ENCODE measurements at regions not wholly inside any gene's neighbourhood (a gene's known extent, or its start where the extent isn't known, plus 50 kb on each side); places are given as distances from the start of the nearest gene placed in this dataset.
A peak's percentile ranks its signal among the peaks of the same experiment; 100 is the strongest.

DNA sequence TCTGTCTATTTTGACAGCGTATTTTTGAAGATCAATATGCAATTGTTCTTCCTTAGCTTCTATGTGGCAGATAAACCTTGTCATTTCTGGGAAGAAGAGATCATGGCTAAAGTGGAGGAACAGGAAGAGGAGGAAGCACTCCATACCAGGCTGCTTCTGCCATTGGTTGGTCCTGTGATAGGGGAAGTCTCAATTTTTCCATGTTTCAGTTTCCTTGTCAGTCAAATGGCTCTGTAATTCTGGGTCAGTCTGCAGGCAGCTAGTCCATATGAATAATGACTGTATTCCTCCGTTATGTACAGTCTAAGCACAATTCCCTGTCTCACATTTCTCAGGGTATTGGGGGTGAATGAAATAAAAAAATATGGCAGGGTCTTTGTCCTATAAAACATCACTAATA is 277.6 kb upstream of the CXCR4 start:
- DNase-seq: no peak

DNA sequence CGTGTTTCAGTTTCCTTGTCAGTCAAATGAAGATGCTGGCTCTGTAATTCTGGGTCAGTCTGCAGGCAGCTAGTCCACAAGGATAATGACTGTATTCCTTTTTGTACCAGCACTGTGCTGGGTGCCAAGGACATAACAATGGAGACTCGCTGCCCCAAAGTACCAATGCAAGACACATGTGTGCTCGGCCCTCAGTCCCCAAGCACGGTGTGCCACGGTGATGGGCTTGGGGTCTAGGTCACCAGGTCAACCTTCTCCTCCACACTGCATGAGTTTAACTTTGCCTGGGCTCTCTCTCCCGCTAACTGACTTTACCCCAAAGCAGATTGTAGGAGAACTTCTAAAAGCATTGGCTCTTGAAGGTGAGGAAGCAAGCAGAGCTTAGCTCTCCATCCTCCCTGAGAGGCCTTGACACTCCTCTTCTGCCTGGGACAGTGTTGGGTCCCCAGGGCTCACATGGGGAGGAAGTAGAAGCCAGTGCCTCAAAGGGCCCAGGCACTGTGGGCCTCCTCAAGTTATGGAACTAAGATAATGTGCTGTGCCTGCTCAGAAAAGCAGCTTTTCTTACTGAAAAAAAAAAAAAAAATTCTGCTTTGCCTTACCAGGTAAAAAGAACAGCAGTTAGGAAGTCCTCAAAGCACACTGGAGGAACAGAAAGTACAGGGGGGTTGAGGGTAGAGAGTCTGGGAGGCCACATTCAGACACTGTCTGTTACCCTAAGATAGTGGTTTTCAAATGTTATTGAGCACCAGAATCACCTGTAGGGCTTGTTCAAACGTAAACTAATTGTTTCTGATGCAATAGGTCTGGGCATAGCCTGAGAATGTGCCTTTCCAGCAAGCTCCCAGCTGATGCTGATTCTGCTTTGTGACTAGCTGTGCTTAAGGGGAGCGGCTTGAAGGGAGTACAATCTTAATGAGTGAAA is 276.4 kb upstream of the CXCR4 start:
- no peak for DNase-seq

DNA sequence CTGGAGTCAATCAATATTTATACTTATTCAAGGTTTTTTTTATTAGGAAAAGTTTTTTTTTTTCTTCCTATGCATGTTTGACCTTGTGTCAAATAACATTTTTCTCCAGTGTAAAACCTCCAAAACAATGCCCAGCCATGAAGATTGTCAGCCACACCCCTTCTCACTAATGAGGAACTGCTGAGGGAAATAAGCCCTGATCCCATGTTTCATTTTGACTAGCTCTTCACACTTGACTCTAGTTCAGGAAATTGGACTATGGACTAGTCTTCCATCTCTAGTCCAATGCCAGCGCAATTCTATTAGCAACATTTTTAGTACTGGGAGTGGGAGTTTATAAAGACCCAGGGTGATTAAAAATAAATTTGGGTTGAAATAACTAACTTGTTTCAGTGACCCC is 275.6 kb upstream of the CXCR4 start:
- DNase-seq: no peak

DNA sequence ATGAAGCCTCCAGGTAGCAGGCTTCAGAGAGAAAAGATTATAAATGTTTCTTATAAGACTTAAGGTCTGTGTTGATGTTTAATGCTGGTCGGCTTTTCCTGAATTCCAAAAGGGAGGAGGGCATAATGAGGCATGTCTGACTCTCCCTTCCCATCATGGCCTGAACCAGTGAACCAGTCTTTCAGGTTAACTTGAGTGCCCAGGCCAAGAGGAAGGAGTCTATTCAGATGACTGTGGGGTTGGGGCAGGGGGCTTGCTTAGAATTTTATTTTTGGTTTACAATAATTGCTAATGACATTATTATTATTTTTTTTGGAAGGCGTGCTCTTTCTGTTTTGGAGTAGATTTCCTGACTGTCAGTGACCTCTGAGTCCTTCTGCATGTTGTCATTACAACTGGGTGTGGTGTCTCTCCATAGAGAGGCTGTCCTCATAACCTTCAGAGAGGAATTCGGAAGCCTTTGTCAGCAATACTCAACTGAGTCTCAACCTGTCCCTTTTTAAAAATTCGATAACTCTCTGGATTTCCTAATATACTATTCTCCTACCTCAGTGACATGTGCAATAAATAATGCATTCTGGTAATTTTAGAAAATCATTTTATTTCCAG is 275.1 kb upstream of the CXCR4 start:
- no peak for DNase-seq

DNA sequence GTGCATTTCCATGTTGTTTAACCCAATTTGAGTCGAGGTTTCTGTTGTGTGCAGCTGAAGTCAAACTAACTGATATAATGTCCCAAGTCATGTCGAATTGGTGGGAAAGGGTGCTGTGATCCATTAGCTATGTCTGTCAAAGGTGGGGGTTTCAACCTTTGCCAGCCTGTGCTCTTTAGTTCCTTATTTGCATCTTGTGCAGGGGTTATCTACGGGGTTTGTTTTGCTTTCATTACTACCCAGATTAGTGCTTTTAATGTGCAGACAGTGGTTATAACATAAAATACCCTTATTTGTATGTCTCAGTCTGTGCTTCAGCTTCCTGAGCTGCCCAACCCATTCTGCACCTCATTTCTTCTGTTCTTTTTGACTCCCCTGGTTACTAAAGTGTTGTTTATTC is 271.9 kb upstream of the CXCR4 start:
- DNase-seq: no peak

DNA sequence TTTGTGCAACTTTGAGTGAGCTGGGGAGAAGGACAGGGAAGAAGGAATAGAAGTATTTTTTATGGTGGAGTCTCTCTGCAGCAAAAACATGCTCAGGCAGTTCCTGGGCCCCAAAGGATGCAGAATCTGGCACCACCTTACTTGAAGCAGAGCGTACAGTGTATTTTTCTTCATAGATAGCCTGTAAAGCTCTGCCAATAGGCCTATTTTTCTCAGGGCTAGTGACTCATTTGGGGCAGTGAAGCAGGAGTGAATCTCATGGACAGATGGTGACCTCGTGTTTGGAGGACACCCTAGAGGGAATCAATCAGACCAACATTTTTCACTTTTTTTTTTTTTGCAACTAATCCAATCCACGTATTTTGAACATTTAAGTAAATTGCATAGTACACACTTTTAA is 268.1 kb upstream of the CXCR4 start:
- peak; percentile 6 for DNase-seq

DNA sequence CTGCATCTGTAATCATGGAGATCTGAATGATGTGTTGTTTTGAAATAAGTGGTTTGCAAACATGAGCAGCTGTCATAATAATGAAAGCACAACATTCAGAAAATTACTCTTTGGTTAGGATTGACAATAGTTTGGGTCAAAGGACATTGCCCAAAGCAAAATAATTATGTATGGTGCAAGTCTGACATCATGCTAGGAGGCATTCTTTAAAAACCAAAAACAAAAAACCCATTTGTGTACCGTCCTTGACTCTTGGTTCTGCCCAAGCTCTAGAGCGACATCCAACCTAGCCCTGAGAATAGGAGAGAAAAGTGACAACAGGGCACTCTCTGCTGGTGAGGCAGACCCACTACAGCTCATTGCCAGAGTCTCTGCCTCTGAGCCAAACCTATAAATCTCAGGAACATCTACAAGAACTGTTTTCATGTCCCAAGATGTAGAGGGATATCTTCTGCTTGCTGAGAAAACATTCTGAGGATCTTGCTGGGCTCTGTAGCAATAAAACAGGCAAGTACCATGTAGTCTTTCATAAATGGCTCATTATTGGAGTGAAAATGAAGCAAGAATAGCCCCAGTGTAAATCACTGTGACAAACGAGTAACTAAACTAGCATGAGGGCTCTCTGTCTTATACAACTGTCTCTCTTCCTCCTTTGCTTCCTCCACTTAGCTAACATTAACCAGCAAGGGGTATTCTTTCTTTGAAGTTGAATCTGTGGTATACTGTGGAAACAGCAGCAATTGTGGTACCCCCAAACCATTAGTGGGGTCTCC is 266.8 kb upstream of the CXCR4 start:
- DNase-seq: peak; percentile 22

DNA sequence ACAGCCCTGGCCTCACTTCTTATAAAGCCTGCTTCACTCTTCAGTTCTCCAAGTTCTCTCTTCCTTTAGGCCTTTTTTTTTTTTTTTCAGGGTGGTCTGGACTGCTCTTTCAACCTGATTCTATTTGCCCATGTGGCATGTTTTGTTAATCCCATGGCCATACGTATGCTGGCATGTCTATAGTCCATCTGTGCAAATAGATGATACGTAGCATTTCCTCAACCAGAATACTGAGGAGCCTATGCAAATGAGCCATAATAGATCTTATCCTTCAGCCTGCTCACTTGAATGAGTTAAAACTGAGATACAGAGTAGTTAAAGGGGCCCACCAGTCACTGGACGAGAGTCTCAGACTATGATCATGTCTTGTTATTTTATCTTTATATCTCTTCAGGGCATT is 265.2 kb upstream of the CXCR4 start:
- DNase-seq: no peak

DNA sequence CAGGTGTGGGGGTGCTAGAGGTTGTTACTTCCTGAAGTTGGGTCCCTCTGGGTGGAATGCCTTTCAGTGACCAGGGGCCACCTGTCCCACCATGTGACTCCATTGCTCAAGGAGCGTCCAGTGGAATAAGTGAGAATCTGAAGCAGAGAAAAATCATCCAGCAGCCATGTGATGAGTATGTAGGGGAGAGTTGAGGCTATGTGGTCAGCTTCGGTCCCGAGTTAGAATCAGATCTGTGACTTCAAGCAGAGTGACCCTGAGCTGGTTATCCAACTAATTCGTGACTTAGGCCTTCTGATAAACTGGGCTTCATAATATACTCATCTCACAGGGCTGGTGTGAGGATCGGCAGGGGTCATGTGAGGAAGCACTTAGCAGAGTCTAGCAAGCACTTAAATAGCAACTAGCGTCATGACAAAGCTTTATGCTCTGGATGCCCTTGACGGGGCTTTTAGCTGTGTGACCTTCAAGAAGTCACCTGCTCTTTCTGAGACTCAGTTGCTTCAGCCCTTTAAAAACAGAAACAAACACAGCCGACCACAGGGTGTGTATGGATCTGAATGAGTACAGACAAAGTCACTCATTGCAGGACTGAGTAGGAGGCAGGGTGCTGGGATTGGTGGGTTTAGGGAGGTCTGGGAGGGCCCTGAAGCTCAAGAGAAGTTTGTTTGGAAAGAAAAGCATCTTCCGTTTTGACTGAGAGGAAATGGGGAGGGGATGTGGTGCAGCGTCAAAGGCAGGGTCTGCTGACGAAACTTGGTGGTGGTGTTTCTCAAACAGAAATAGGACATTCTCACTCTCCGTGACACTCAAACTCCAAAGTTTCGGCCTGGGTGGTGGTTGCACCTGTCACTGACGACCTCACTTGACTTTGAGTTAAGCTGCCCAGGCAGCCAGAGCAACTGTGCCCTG is 264.0 kb upstream of the CXCR4 start:
- DNase-seq: no peak

DNA sequence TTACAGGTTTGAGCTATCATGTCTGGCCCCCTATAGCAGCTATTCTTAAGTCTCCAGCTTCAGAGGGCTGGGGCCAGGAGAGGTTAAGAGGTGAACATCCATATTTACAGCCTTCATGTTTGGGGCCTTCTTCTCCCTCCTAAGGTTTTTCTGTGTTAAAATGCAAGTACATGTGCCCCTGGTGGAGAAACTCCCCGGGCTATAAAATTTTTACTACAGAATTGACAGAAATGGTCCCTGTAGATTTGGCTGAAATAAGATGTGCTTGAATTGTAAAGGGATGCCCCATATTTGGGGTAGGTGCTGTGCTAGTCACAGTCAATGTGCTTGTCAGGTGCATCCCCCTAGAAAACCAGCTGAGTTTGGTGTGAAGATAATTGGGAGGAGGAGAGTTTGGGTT is 263.3 kb upstream of the CXCR4 start:
- DNase-seq: no peak

DNA sequence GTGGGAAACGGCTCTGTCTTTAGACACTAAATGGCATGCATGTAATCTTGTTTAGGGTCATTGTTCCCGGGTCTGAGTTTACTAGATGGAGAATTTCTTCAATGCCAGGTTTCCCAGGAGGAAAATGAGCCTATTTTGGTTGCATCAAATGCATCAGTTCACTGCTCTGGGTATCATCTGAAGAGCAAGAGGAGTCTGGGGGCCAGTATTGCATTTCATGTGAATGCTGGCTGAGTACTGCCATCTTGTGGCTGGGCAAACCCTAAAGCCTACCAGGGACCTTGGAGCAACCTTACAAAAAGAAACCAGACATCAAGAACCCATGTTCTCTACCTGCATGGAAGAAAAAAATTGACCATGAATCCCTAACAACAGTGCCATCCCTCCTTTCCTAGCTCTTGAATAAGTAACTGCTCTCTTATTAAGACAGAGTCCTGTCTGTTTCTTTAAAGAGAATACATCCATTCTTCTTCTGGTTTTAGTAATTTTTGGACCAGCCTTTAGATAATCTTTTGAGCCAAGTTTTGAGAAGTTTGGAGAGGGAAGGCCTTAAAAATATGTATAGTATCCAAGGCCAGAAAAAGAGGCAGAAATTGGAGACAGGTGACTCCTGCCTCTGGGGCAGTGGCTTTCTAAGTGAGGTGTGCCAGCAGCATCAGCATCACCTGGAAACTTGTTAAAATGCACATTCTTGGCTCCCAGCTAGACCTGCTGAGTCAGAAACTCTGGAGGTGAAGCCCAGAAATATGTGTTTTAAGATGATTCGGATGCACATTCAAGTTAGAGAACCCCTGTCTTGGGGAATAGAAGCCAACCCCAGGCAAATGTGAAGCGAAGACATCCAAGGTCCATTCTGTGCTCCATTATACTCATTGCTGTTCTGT is 261.0 kb upstream of the CXCR4 start:
- peak; percentile 39 for DNase-seq

DNA sequence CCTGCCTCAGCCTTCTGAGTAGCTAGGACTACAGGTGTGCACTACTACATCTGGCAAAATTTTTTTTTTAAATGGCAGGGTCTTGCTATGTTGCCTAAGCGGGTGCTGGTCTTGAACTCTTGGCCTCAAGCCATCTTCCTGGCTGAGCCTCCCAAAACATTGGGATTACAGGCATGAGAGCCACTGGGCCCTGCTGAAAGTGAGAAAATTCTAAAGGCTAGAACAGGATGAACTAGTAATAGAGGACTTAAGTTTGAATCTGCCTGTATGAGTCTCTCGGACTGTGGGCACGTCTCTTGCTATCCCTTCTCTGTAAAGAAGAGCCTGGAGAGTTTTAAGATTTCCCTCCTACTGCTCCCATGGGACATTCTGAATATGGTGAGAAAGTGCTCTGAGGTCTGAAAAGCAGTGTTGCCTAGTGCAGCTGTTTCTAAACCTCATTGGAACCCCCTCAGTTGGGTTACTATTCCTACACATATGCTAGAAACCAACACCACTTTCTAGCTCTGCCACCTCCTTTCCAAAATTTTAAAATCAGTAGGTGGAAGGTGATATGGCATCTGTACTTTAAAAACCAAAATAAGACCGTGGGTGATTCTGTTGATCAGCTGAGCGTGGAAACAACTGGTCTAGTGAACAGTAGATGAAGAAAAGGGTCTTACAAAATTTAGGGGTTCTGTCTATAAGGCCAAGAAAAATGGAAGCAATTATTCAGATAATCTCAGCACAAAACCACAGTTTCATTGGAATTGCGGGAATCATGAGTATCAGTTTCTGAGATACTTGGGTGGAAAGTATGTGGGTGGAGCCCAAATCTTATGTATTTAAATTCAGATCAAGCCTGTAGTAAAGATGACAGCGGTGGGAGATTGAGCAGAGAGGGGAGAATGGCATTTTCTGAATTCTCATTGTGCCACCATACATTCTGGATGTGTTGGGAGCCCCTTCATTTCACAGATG is 259.8 kb upstream of the CXCR4 start:
- DNase-seq: no peak

DNA sequence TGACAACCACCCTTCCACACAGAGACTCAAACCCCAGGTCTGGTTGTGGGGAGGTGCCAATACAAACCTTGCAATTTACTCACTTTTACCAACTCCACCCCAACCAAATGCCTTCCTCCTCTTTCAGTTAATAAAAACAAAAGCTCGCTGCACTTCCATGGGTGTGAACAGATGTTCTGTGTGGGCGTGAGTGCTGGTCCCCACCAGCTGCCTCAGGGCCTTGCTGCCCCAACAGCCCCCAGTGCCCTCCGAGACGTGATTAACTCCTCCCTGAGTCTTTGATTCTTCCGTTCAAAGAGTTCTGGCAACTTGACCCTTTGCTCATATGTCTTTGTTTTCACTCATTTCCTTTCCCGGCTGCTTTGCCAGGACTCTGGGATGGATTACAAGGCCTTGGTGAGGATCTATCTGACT is 258.9 kb upstream of the CXCR4 start:
- DNase-seq: no peak

DNA sequence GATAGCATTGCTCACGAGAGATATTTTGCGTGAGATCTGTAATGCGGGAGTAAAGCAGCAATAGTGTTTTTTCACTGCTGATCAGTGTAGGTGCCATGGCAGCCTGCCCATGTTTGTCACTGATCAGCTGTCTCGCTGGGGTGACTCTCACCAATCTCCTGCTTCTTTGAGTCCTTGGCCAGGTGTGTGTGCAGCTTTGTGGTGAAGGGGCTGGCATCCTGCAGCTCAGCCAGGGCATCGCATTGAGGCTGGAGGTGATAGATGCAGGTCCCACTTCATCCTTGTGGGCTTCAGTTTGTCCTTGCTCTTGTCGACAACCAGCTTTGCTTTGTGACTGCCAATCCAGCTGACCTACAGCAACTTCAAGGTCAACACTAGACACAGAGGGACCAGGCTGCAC is 258.3 kb upstream of the CXCR4 start:
- DNase-seq: no peak

DNA sequence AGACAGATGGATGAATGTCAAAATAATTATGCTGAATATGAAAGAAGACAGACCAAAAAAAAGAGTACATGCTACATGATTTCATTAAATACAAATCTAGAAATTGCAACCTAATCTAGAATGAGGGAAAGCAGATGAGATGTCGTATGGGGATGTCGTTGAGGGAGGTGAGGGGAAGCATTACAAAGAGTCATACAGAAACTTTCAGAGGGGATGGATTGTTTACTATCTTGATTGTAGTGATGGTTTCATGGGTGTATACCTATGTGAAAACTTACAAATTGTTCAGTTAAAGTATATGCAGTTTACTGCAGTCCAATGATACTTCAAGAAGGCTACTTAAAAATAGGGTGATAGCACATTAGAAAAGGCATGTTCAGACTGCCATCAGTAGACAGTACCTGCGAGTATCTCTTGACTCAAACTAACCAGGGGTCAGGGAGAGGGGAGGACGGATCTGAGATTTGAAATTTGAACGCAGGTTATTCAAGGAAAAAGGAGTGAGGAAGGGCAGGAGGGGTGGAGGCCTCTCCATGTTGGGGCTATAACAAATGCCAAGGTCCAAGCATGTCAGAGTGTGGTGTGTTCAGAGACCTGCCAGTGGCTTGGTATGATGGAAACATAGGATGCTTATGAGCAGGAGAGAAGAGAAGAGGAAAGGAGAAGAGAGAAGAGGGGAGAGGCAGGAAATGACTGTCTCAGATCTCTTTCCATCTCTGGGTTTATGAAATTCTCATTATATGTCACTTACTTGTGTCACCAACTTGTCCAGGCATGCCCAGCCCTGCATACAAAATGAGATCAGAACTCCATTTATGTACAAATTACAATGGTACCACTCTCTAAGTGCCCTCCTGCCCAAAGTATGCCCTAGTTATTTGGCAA is 257.3 kb upstream of the CXCR4 start:
- no peak for DNase-seq

DNA sequence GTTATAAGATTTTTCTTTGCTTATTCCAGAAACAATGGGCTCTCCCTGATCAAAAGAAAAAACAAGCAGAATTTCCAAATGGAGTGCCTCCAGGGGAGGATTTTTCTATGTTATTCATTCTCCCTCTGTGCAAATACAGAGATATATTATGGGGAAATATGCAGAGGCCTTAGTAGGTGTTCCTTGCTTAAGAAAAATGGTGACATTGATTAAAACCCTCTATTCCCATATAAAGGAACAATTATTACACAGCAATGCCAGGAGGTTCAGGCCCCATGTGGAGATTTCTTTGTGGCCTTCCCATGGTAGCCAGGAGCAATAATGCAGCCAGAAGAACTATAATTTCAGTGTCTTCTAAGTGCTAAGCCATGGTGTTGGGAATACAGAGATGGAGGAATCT is 255.9 kb upstream of the CXCR4 start:
- no peak for DNase-seq

DNA sequence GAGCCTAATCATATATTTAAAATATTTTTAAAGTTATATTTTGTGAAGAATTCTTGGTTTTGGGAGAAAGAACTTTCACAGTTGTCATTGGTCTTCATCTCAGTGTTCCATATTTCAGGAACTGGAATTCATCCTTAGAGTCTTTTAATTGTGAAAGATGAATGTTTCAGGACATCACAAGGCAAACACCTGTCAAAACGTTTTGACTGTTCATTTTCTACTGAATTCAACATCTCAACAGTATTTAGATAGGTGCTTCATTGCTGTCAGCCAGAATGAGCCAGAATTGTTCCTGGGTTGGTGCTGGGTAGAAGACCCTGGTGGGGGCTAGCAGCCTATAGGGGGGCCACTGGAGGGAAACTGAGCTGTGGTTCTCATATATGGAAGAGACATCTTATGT is 255.1 kb upstream of the CXCR4 start:
- no peak for DNase-seq

DNA sequence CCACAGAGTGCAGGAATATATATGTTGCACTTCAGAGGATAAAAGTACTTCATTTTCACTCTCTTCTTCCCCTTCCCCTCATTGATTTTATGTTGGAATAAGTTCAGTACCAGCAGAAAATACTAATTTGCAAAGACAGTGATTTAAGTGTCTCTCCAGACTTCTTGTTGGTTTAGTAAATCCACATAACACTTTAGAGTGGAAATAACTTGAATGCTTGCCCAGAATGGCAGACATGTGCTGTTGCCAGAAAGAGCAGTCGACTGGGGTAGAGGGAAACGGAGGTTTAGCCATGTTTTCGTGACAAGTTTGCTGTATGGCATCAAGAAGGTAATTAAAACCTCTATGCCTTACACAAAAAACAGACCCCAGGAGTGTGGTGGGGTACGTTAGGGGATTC is 246.0 kb upstream of the CXCR4 start:
- no peak for DNase-seq

DNA sequence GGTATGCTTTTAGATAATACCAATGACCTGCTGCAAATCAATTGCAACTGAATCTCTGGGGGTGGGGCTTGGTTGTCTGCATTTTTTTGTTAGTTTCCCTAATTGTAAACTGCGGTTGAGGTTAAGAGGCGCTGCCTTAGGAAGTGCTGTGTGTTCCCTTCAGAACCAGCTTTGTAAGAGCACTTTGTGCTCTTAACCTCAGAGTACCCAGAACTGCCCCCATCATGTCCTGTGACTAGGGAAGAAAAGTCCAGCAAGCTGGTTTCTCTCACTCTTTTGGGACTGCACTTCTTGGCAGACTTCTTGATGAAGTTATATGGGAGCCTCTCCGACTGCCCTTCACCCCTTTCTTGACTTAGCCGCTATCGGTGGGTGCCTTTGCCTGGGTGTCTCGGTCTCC is 245.5 kb upstream of the CXCR4 start:
- DNase-seq: no peak

All from EL (cell line).